K562 (cell line): ENCODE measurements at regions not wholly inside any gene's neighbourhood (a gene's known extent, or its start where the extent isn't known, plus 50 kb on each side); places are given as distances from the start of the nearest gene placed in this dataset.

Experiments
- ATAC-seq: fragments of 200-7000 bp; cut with Tn5 transposase; 3 replicates; pipeline ENCODE4 v1.9.1; 2020; ENCODE audit warnings: moderate library complexity
- BruUV-seq: library from RNA; stranded (reverse); fragments of 400-500 nt; replicated peaks from 2 replicates; lab custom pipeline; 2021; lab: Mats Ljungman, UMichigan
- CTCF ChIA-PET: fragments of 300-600 bp; formaldehyde crosslinking; extraction: SDS; loops from one replicate; lab custom pipeline; 2021; ENCODE audit warnings: low intra/inter-chr PET ratio; lab: Yijun Ruan, JAX
- POLR2A ChIA-PET: fragments of 300-600, 350-650 bp; sonication (Branson Sonifier 250); formaldehyde crosslinking; extraction: SDS; loops from one replicate; lab custom pipeline; 2021; ENCODE audit warnings: antibody characterized with exemption, inconsistent platforms; lab: Yijun Ruan, JAX
- DNase-seq, 4 experiments: peaks; one replicate each; pipeline versions ENCODE4 v3.0.0 to v3.0.0-alpha.2; 2011 to 2018; ENCODE audit warnings: low spot score in 3 of 4, mixed read lengths in 3 of 4; ENCODE audit errors: extremely low read depth in 1 of 4
- FAIRE-seq: peaks from 2 replicates; lab custom pipeline; 2011; peaks lifted over from hg19 to GRCh38; lab: Jason Lieb, UNC
- H2AFZ ChIP-seq: 2 replicates; pipeline ENCODE4 v1.6.0; 2011; ENCODE audit warnings: low read depth, low read length, control low read depth, inconsistent platforms
- H3K27ac ChIP-seq: fragments of 200-600 bp; 3 replicates; pipeline ENCODE4 v1.8.0; 2011; ENCODE audit warnings: low read depth, mild to moderate bottlenecking, control low read depth, inconsistent platforms, low read length, moderate library complexity, mixed read lengths; ENCODE audit errors: extremely low read depth
- H3K27me3 ChIP-seq, 2 experiments: fragments of 300-600 bp in 1 of 2; 2 replicates in 1 of 2; 3 replicates in 1 of 2; pipeline versions ENCODE4 v1.6.0 to v1.8.0; 2011; ENCODE audit warnings: inconsistent platforms in 2 of 2, low read length in 2 of 2, mild to moderate bottlenecking in 1 of 2, mixed read lengths in 1 of 2, moderate library complexity in 1 of 2; ENCODE audit not compliant: control insufficient read depth in 2 of 2, insufficient read depth in 2 of 2
- H3K36me3 ChIP-seq: fragments of 300-600 bp; 3 replicates; pipeline ENCODE4 v1.8.0; 2011; ENCODE audit warnings: mild to moderate bottlenecking, low read length, inconsistent platforms; ENCODE audit not compliant: control insufficient read depth, insufficient read depth
- H3K4me1 ChIP-seq, 2 experiments: fragments of 200-600 bp in 1 of 2; replicated peaks in 1 of 2; 2 replicates in 1 of 2; 3 replicates in 1 of 2; pipeline versions ENCODE4 v1.5.1 to v1.8.0; 2011; ENCODE audit warnings: inconsistent platforms in 2 of 2, low read length in 2 of 2, mild to moderate bottlenecking in 1 of 2, mixed read lengths in 1 of 2, moderate library complexity in 1 of 2; ENCODE audit not compliant: control insufficient read depth in 2 of 2, insufficient read depth in 2 of 2
- H3K4me2 ChIP-seq: 2 replicates; pipeline ENCODE4 v1.6.1; 2011; ENCODE audit warnings: low read length, control low read depth, inconsistent platforms, mixed read lengths; ENCODE audit not compliant: insufficient read depth
- H3K4me3 ChIP-seq: fragments of 200-600 bp; sonication (generic), shearing (Covaris generic); 2 replicates; pipeline ENCODE4 v1.5.1; 2016; ENCODE audit warnings: control low read depth, inconsistent platforms
- H3K79me2 ChIP-seq: fragments of 200-600 bp; 3 replicates; pipeline ENCODE4 v1.8.0; 2011; ENCODE audit warnings: low read length, inconsistent platforms; ENCODE audit not compliant: control insufficient read depth, insufficient read depth
- H3K9ac ChIP-seq, 2 experiments: 2 replicates each; pipeline versions ENCODE4 v1.6.0 to v1.6.1; 2011; ENCODE audit warnings: low read depth in 2 of 2, low read length in 2 of 2, control low read depth in 1 of 2, inconsistent platforms in 1 of 2, mild to moderate bottlenecking in 1 of 2, mixed read lengths in 1 of 2; ENCODE audit not compliant: insufficient read depth in 1 of 2
- H3K9me1 ChIP-seq: one replicate; pipeline ENCODE4 v1.6.0; 2011; ENCODE audit warnings: inconsistent platforms, mild to moderate bottlenecking, low read length, moderate library complexity; ENCODE audit not compliant: control insufficient read depth, insufficient read depth
- H3K9me3 ChIP-seq: replicated peaks from 2 replicates; pipeline ENCODE4 v1.5.1; 2011; ENCODE audit warnings: low read depth, low read length, inconsistent platforms; ENCODE audit not compliant: control insufficient read depth, insufficient read depth
- H4K20me1 ChIP-seq: replicated peaks from 2 replicates; pipeline ENCODE4 v1.6.1; 2011; ENCODE audit warnings: low read length, inconsistent platforms, mixed read lengths; ENCODE audit not compliant: control insufficient read depth, insufficient read depth
- ARHGAP35 ChIP-seq: fragments of 450-650 bp; IDR thresholded peaks from 2 replicates; pipeline ENCODE4 v1.6.1; 2018; ENCODE audit not compliant: partially characterized antibody
- KDM2B ChIP-seq: fragments of 250-450 bp; sonication (Bioruptor Pico); IDR thresholded peaks from 2 replicates; pipeline ENCODE4 v1.8.0; 2021; ENCODE audit warnings: mild to moderate bottlenecking, moderate library complexity
- TEAD1 ChIP-seq, 2 experiments: fragments of 450-650 bp in 1 of 2; sonication (generic) in 1 of 2; formaldehyde crosslinking; IDR thresholded peaks; 2 replicates each; pipeline versions ENCODE4 v1.4.0 to v1.8.0; 2020 to 2022; ENCODE audit warnings: mild to moderate bottlenecking in 2 of 2, missing genetic modification reagents in 1 of 2
- ZEB2 ChIP-seq: fragments of 450-650 bp; IDR thresholded peaks from 2 replicates; pipeline ENCODE4 v1.6.1; 2016
- ZFP1 ChIP-seq: fragments of 450-650 bp; formaldehyde crosslinking; IDR thresholded peaks from 2 replicates; pipeline ENCODE4 v1.4.0; 2020; ENCODE audit warnings: mild to moderate bottlenecking, mixed read lengths
- ZNF140 ChIP-seq: fragments of 250-450 bp; sonication (Bioruptor Pico); IDR thresholded peaks from 2 replicates; pipeline ENCODE4 v1.8.0; 2021; ENCODE audit warnings: moderate library complexity, mild to moderate bottlenecking, inconsistent platforms
- WGBS: fragments of 100-300 bp; shearing (Covaris generic); methylation state at CpG from one replicate; pipeline ENCODE4 v1.1.6; 2016; ENCODE audit warnings: low coverage, mixed read lengths; ENCODE audit not compliant: insufficient coverage; ENCODE audit errors: missing lambda C conversion rate; 5-methylcytosine and 5-hydroxymethylcytosine counted together
- in situ Hi-C: fragments of 300-500 bp; cut with MboI; formaldehyde crosslinking; loops from 4 replicates; pipeline ENCODE4 v1.15.0; 2018; ENCODE audit warnings: inconsistent platforms, mixed read lengths
- intact Hi-C: fragments of 100-400 bp; cut with micrococcal nuclease; formaldehyde crosslinking; loops from 2 replicates; pipeline ENCODE4 v1.14.2; 2022
- TF ChIP-seq, protein P1 (sequence below): sonication (generic); formaldehyde crosslinking; IDR thresholded peaks from 2 replicates; pipeline ENCODE4 v1.4.0; 2020; ENCODE audit warnings: mild to moderate bottlenecking, missing genetic modification reagents
- TF ChIP-seq, protein P2 (sequence below): fragments of 250-450 bp; sonication (Bioruptor Pico); IDR thresholded peaks from 2 replicates; pipeline ENCODE4 v1.5.0; 2021; ENCODE audit warnings: mild to moderate bottlenecking, moderate library complexity
- TF ChIP-seq, protein P3 (sequence below): fragments of 250-450 bp; sonication (Bioruptor Pico); IDR thresholded peaks from 2 replicates; pipeline ENCODE4 v1.8.0; 2022; ENCODE audit warnings: inconsistent platforms
- TF ChIP-seq, protein P4 (sequence below): fragments of 150-350 bp; IDR thresholded peaks from 2 replicates; pipeline ENCODE4 v1.6.1; 2014; ENCODE audit warnings: low read depth, mild to moderate bottlenecking, low read length, borderline replicate concordance

DNA sequence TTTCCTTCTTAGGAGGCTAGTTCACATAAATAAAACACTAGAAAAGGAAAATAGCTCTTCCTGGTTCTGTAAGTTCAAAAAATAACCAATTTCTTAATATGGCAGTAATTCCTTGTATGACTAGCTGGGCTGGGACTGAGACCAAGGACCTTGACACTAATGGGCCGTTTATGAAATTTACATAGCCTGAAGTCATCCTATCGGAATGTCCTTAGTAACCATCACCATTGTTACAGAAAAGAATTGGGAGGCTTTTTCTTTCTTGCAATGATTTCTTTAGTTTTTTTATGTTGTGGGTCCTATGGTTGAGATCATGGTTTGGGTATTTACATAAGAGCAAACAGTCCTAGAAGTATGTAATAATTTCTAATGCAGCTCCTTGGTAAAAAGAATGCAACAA is 87.1 kb upstream of the HDAC9 start (continued):
- TF ChIP-seq, protein P1, sequence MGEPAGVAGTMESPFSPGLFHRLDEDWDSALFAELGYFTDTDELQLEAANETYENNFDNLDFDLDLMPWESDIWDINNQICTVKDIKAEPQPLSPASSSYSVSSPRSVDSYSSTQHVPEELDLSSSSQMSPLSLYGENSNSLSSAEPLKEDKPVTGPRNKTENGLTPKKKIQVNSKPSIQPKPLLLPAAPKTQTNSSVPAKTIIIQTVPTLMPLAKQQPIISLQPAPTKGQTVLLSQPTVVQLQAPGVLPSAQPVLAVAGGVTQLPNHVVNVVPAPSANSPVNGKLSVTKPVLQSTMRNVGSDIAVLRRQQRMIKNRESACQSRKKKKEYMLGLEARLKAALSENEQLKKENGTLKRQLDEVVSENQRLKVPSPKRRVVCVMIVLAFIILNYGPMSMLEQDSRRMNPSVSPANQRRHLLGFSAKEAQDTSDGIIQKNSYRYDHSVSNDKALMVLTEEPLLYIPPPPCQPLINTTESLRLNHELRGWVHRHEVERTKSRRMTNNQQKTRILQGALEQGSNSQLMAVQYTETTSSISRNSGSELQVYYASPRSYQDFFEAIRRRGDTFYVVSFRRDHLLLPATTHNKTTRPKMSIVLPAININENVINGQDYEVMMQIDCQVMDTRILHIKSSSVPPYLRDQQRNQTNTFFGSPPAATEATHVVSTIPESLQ (CRISPR knock-in tag) = no peak
- TF ChIP-seq, protein P2, sequence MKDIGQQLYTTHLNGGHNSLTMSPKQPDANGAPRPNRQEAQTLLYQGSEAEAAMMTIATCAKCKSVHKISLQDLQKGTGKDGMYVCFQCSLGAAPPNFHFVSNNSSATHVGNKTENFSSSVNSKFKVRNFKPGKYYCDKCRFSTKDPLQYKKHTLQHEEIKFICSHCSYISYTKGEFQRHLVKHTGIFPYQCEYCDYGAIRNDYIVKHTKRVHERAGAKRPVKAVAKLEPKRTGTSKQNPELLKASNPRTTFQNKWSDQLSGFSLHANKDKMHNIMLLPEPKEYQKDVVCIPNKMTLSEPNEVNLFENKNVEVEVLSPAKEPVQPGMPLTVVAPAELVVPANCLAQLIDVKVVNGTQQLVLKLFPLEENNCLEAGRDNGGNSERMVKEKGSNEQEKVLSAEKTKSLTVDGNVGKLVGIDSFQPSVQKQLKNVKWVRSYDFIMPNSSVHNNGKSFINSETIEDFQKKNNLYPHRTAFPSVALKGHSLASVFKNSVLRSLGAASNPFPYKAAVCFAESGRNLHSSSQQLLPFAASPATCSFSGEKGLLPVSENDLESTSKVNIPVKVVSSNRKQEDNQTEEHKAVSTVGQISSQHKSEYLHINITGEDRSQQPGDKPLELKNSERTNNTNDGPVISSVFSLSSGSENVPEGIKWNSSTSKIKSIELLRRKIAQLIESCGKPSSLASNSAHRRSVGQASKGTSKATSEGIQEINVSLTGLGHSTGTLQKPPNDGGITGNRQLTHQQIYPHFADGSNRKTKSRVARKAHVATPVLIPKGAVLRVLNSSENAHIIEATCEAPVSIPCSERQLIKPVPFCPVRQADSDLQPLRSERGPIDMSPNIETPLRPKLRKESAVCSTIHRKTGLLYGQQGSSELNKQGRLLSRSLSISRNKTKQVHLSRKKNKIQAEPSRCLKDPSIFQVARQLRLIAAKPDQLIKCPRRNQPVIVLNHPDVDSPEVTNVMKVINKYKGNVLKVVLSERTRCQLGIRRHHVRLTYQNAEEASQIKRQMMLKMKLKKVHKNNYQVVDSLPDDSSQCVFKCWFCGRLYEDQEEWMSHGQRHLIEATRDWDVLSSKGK = no peak
- TF ChIP-seq KDM2B (CRISPR knock-in tag) (no peak), TEAD1 (CRISPR knock-in tag; IDR thresholded peaks at IDR 0.05) (no peak), ZEB2 (no peak)

DNA sequence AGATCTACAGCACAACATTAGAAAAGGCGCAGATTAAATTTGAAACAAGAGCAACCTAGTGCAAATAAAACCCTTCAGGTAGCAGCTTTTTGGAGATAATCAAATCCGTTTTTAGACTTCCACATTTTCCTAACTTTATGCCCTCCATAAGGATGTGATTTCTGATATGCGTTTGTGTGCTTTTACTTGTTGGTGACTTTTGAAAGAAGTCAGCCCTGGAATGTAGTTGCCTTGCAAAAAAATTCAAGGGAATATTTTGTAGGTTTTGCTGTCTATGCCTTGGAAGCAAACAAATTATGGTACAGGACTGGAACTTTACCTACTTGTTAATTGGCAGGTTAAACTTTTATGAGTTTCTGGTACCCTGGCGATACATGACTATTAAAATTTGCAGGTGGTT is 86.7 kb upstream of the HDAC9 start:
- no peak overlapping the region for H3K27ac ChIP-seq
- H3K36me3 ChIP-seq = no peaks in the 10 kb centered on the region
- DNase-seq (no peak), ATAC-seq (no peak), FAIRE-seq (no peak)
- no peaks in the 10 kb centered on the region for H3K79me2 ChIP-seq
- intact Hi-C loops (no loop called here), in situ Hi-C loops (no loop called here)
- POLR2A ChIA-PET = no interaction called here
- TF ChIP-seq, protein P3, sequence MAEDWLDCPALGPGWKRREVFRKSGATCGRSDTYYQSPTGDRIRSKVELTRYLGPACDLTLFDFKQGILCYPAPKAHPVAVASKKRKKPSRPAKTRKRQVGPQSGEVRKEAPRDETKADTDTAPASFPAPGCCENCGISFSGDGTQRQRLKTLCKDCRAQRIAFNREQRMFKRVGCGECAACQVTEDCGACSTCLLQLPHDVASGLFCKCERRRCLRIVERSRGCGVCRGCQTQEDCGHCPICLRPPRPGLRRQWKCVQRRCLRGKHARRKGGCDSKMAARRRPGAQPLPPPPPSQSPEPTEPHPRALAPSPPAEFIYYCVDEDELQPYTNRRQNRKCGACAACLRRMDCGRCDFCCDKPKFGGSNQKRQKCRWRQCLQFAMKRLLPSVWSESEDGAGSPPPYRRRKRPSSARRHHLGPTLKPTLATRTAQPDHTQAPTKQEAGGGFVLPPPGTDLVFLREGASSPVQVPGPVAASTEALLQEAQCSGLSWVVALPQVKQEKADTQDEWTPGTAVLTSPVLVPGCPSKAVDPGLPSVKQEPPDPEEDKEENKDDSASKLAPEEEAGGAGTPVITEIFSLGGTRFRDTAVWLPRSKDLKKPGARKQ (CRISPR knock-in tag) = no peak
- TF ChIP-seq ZFP1 (CRISPR knock-in tag) (no peak), ZNF140 (CRISPR knock-in tag) (no peak), ARHGAP35 (no peak)
- TF ChIP-seq, protein P4, sequence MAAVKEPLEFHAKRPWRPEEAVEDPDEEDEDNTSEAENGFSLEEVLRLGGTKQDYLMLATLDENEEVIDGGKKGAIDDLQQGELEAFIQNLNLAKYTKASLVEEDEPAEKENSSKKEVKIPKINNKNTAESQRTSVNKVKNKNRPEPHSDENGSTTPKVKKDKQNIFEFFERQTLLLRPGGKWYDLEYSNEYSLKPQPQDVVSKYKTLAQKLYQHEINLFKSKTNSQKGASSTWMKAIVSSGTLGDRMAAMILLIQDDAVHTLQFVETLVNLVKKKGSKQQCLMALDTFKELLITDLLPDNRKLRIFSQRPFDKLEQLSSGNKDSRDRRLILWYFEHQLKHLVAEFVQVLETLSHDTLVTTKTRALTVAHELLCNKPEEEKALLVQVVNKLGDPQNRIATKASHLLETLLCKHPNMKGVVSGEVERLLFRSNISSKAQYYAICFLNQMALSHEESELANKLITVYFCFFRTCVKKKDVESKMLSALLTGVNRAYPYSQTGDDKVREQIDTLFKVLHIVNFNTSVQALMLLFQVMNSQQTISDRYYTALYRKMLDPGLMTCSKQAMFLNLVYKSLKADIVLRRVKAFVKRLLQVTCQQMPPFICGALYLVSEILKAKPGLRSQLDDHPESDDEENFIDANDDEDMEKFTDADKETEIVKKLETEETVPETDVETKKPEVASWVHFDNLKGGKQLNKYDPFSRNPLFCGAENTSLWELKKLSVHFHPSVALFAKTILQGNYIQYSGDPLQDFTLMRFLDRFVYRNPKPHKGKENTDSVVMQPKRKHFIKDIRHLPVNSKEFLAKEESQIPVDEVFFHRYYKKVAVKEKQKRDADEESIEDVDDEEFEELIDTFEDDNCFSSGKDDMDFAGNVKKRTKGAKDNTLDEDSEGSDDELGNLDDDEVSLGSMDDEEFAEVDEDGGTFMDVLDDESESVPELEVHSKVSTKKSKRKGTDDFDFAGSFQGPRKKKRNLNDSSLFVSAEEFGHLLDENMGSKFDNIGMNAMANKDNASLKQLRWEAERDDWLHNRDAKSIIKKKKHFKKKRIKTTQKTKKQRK = no peak
- H4K20me1 ChIP-seq = no peaks in the 10 kb centered on the region
- H3K9me3 ChIP-seq = no peaks in the 10 kb centered on the region; the same call in 1 of the 2 replicates
- H2AFZ ChIP-seq = no peak overlapping the region
- no peaks in the 10 kb centered on the region for H3K4me1 ChIP-seq
- no peak overlapping the region for H3K4me2 ChIP-seq
- H3K4me3 ChIP-seq = no peak overlapping the region
- CTCF ChIA-PET = no interaction called here
- no peaks in the 10 kb centered on the region for H3K9me1 ChIP-seq
- 6% methylated on average over 4 of the region's 4 CpGs for WGBS
- no peak overlapping the region for H3K9ac ChIP-seq
- H3K27me3 ChIP-seq = no peaks in the 10 kb centered on the region
- BruUV-seq = no TSS peak
